Testis (tissue), 2 donors: ENCODE measurements at regions not wholly inside any gene's neighbourhood (a gene's known extent, or its start where the extent isn't known, plus 50 kb on each side); places are given as distances from the start of the nearest gene placed in this dataset.

Experiments used
- POLR2A ChIP-seq: fragments of 450-650 bp; IDR thresholded peaks from one replicate; pipeline ENCODE4 v1.6.1; 2017; ENCODE audit warnings: antibody characterized with exemption, mild to moderate bottlenecking, moderate library complexity
- TF ChIP-seq, protein P1 (sequence below), 3 experiments: fragments of 450-650 bp in 2 of 3; fragments of 200-600 bp in 1 of 3; sonication (generic) in 1 of 3; IDR thresholded peaks; one replicate each; pipeline ENCODE4 v1.5.1; 2016 to 2019; ENCODE audit warnings: antibody characterized with exemption in 3 of 3, mild to moderate bottlenecking in 2 of 3, moderate library complexity in 1 of 3

GRCh38 chr5:90231688-90232087 is 177.9 kb downstream of the CETN3 start:
- TF ChIP-seq, protein P1, sequence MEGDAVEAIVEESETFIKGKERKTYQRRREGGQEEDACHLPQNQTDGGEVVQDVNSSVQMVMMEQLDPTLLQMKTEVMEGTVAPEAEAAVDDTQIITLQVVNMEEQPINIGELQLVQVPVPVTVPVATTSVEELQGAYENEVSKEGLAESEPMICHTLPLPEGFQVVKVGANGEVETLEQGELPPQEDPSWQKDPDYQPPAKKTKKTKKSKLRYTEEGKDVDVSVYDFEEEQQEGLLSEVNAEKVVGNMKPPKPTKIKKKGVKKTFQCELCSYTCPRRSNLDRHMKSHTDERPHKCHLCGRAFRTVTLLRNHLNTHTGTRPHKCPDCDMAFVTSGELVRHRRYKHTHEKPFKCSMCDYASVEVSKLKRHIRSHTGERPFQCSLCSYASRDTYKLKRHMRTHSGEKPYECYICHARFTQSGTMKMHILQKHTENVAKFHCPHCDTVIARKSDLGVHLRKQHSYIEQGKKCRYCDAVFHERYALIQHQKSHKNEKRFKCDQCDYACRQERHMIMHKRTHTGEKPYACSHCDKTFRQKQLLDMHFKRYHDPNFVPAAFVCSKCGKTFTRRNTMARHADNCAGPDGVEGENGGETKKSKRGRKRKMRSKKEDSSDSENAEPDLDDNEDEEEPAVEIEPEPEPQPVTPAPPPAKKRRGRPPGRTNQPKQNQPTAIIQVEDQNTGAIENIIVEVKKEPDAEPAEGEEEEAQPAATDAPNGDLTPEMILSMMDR (IDR thresholded peaks at IDR 0.05), result no peak
- no peak for TF ChIP-seq POLR2A
